Common myeloid progenitor, CD34-positive (primary cell): ENCODE measurements at regions not wholly inside any gene's neighbourhood (a gene's known extent, or its start where the extent isn't known, plus 50 kb on each side); places are given as distances from the start of the nearest gene placed in this dataset.

Source experiments
- CTCF ChIA-PET: fragments of 350-600 bp; sonication (Branson Sonifier 250); formaldehyde crosslinking; loops from one replicate; lab custom pipeline; 2021; ENCODE audit warnings: antibody characterized with exemption; lab: Charles Lee
- POLR2A ChIA-PET: fragments of 350-600 bp; sonication (Branson Sonifier 250); formaldehyde crosslinking; loops from one replicate; lab custom pipeline; 2021; ENCODE audit warnings: antibody characterized with exemption; lab: Charles Lee
- DNase-seq, 3 donors: peaks; one replicate each; pipeline versions ENCODE4 v3.0.0 to v3.0.0-alpha.2; 2013
- H3K27ac ChIP-seq, 2 experiments: 1 replicate in 1 of 2; 2 replicates in 1 of 2; pipeline ENCODE4 v1.7.0; 2013; ENCODE audit warnings: inconsistent platforms in 2 of 2, low read length in 2 of 2, mild to moderate bottlenecking in 2 of 2, low read depth in 1 of 2, moderate library complexity in 1 of 2; ENCODE audit not compliant: severe bottlenecking in 2 of 2, insufficient read depth in 1 of 2, poor library complexity in 1 of 2
- H3K27me3 ChIP-seq, 5 experiments: replicated peaks in 2 of 5; 1 replicate in 3 of 5; 2 replicates in 2 of 5; pipeline versions ENCODE4 v1.6.1 to v1.7.0; 2013; ENCODE audit warnings: low read length in 4 of 5, mild to moderate bottlenecking in 2 of 5, moderate library complexity in 2 of 5, inconsistent platforms in 1 of 5; ENCODE audit not compliant: insufficient read depth in 5 of 5, control insufficient read depth in 4 of 5
- H3K36me3 ChIP-seq, 4 experiments: 1 replicate in 2 of 4; 2 replicates in 2 of 4; pipeline versions ENCODE4 v1.6.1 to v1.7.0; 2013; ENCODE audit warnings: low read length in 3 of 4, control low read depth in 1 of 4, mild to moderate bottlenecking in 1 of 4; ENCODE audit not compliant: control insufficient read depth in 4 of 4, insufficient read depth in 4 of 4
- H3K4me1 ChIP-seq, 4 experiments: 1 replicate in 3 of 4; 2 replicates in 1 of 4; pipeline versions ENCODE4 v1.6.1 to v1.7.1; 2013; ENCODE audit warnings: low read length in 3 of 4, mild to moderate bottlenecking in 3 of 4, control low read depth in 1 of 4, inconsistent platforms in 1 of 4, moderate library complexity in 1 of 4; ENCODE audit not compliant: control insufficient read depth in 4 of 4, insufficient read depth in 4 of 4; ENCODE audit errors: control extremely low read depth in 1 of 4
- H3K4me3 ChIP-seq, 7 experiments: 1 replicate in 4 of 7; 2 replicates in 3 of 7; pipeline versions ENCODE4 v1.5.1 to v1.7.0; 2013; ENCODE audit warnings: mild to moderate bottlenecking in 7 of 7, low read length in 6 of 7, moderate library complexity in 6 of 7, inconsistent platforms in 2 of 7, low read depth in 2 of 7, control low read depth in 1 of 7; ENCODE audit not compliant: insufficient read depth in 4 of 7, control insufficient read depth in 1 of 7; ENCODE audit errors: extremely low read depth in 1 of 7
- H3K9me3 ChIP-seq, 5 experiments: 1 replicate in 4 of 5; 2 replicates in 1 of 5; pipeline versions ENCODE4 v1.6.1 to v1.7.1; 2013; ENCODE audit warnings: low read length in 4 of 5, mild to moderate bottlenecking in 2 of 5, inconsistent platforms in 1 of 5, low read depth in 1 of 5, moderate library complexity in 1 of 5; ENCODE audit not compliant: control insufficient read depth in 4 of 5, insufficient read depth in 2 of 5; ENCODE audit errors: control extremely low read depth in 1 of 5
- WGBS: methylation state at CpG from one replicate; pipeline ENCODE4 v1.1.5; 2013; ENCODE audit not compliant: insufficient coverage; 5-methylcytosine and 5-hydroxymethylcytosine counted together

DNA sequence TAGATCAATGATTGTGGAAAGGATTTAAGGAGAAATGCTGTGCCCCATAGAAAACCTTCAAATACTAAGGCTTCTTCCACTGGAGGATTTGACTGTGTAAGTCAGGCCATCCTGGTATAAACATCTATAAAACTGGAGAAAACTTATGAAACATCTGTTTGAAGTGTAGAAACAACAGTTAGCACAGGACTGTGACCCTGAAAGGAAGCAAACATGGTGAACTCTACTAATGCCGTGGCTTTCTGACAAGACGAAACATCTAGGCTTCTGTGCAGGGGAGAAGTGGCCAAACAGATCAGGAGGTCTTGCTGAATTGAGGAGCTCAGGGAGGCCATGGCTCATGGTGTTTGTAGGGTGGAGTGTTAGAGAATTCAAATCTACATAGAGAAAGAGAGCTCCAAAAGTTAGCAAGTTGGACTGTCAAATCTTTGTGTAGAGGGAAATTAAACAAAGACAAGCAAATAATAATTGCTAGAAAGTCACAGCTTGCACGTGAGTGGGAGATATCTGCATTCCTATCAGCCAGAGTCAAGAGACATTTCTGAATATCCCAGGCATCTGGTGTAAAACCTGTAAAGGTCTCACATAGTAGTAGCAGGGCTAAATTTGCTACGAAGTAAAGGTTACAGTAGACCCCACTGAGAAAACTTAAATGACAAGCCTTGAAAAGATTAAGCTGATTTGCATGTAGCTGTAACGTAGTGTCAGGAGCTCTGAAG is 566.8 kb upstream of the B3GALT2 start:
- Histone ChIP-seq H3K27ac (no peak overlapping the region), H3K4me3 (no peak overlapping the region), H3K4me1 (no peaks in the 10 kb centered on the region), H3K9me3 (peaks cover 0 to 2% (median 0%) of the 10 kb centered on the region in 5 experiments), H3K27me3 (no peaks in the 10 kb centered on the region), H3K36me3 (no peaks in the 10 kb centered on the region)
- ChIA-PET POLR2A (no interaction called here), CTCF (interaction anchor here (1.9 kb wide), 1 partner anchor 24 kb away, joined by 5 read pairs; no protein-coding TSS in a partner anchor)
- no peak for DNase-seq
- 98% methylated on average over 5 of the region's 5 CpGs for WGBS

DNA sequence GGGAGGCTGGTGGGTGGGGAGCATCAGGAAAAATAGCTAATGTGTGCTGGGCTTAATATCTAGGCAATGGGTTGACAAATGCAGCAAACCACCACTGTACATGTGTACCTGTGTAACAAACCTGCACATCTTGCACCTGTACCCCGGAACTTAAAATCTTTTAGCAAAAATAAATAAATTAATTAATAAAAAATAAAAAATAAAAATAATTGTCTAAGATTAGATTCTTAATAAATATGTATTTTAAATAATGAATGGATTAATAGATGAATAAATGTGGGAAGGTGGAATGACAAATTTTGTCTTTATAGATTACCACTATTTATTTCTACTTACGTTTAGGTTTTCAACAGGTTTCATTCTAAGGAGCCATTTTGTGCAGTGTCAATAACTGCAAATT is 563.5 kb upstream of the B3GALT2 start:
- DNase-seq: no peak
- H3K36me3 ChIP-seq: no peaks in the 10 kb centered on the region
- no peak overlapping the region for H3K4me3 ChIP-seq
- H3K4me1 ChIP-seq: no peaks in the 10 kb centered on the region
- no peaks in the 10 kb centered on the region for H3K9me3 ChIP-seq
- CTCF ChIA-PET: no interaction called here
- POLR2A ChIA-PET: no interaction called here
- no peaks in the 10 kb centered on the region for H3K27me3 ChIP-seq
- no CpG with 5 or more reads among the region's 2 CpGs for WGBS
- H3K27ac ChIP-seq: no peak overlapping the region

DNA sequence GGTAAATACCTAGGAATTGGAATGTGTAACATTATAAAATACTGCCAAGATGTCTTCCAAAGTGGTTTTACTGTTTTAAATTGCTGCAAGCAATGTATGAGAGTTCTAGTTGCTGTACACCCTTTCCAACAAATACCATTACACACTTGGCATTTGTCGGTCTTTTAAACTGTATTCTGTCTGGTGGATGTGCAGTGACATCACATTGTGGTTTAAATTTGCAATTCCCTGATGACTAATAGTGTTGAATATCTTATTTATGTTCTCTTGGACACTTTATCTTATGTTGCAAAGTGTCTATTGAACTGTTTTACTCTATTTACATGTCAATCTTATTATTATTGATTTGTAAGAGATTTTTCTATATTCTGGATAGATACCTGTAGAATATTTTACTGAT is 561.2 kb upstream of the B3GALT2 start:
- H3K27ac ChIP-seq: no peak overlapping the region
- POLR2A ChIA-PET: no interaction called here
- no peak for DNase-seq
- no peaks in the 10 kb centered on the region for H3K36me3 ChIP-seq
- H3K27me3 ChIP-seq: no peaks in the 10 kb centered on the region
- H3K4me3 ChIP-seq: no peak overlapping the region
- H3K4me1 ChIP-seq: peaks cover 0 to 2% (median 0%) of the 10 kb centered on the region in 4 experiments
- H3K9me3 ChIP-seq: no peaks in the 10 kb centered on the region
- CTCF ChIA-PET: no interaction called here
- WGBS: no CpG with 5 or more reads among the region's 1 CpG

DNA sequence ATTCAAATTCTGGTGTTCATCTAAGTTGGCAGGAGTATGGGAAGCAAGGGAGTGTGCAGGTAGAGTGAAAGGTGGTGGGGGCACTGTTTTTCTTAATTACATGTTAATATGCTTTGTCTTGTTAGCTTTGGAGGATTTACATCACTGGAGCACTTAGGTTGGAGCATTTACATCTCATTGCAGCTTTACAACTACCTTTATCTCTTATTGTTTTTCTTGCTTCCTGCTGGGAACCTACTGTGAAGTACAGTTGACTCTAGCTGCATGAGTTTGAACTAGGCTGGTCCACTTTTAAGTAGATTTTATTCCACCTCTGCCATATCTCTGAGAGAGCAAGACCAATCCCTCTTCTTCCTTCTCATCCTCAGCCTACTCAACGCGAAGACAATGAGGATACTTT is 554.8 kb upstream of the B3GALT2 start:
- H3K9me3 ChIP-seq: no peaks in the 10 kb centered on the region
- H3K27me3 ChIP-seq: no peaks in the 10 kb centered on the region
- WGBS: no CpG with 5 or more reads among the region's 2 CpGs
- no peaks in the 10 kb centered on the region for H3K36me3 ChIP-seq
- ChIA-PET POLR2A (no interaction called here), CTCF (no interaction called here)
- DNase-seq: no peak
- H3K27ac ChIP-seq: no peak overlapping the region
- H3K4me1 ChIP-seq: peaks cover 0 to 2% (median 0%) of the 10 kb centered on the region in 4 experiments
- H3K4me3 ChIP-seq: no peak overlapping the region

DNA sequence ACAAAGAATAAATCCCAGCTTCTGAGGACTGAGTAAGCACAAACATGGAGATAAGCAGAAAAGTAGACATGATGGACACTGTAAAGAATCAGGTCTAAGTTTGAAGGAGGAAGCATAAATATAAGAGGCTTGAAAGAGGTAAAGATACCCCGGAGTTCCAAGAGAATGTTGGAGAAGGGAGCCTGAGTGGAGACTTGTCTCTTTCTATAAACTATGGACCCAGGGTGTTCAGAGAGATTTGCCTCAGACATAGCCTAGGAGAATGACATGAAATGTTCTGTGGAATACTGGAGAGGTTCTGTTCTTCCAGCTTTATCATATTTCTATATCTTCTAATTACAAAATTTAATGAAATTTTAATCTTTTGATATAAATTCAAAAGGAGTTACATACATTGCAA is 554.3 kb upstream of the B3GALT2 start:
- Histone ChIP-seq H3K36me3 (no peaks in the 10 kb centered on the region), H3K4me3 (no peak overlapping the region), H3K9me3 (no peaks in the 10 kb centered on the region), H3K4me1 (peaks cover 0 to 2% (median 0%) of the 10 kb centered on the region in 4 experiments), H3K27ac (no peak overlapping the region), H3K27me3 (no peaks in the 10 kb centered on the region)
- POLR2A ChIA-PET: no interaction called here
- CTCF ChIA-PET: no interaction called here
- 100% methylated on average over 1 of the region's 1 CpG for WGBS
- no peak for DNase-seq

DNA sequence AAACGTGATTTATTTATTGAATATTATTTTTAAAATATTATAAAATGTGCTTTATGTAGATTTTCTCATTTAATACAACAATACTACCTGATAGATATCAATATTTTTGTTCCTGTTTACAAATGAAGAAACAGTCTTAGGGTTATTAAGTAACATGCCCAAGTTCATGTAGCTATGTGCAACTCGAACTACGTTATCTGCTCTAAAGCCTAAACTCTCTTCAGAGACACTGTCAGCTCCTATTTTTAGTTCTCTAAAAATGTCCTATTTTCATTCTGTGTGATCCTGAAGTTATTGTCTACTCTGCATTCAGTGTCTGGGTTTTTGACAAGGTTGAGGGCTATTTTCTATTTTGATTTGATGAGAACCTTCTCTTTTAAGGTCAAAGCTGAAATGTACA is 550.1 kb upstream of the B3GALT2 start:
- no peak overlapping the region for H3K27ac ChIP-seq
- no peak for DNase-seq
- CTCF ChIA-PET: no interaction called here
- H3K27me3 ChIP-seq: no peaks in the 10 kb centered on the region
- no CpG with 5 or more reads among the region's 3 CpGs for WGBS
- H3K36me3 ChIP-seq: no peaks in the 10 kb centered on the region
- POLR2A ChIA-PET: no interaction called here
- no peaks in the 10 kb centered on the region for H3K4me1 ChIP-seq
- no peak overlapping the region for H3K4me3 ChIP-seq
- no peaks in the 10 kb centered on the region for H3K9me3 ChIP-seq

DNA sequence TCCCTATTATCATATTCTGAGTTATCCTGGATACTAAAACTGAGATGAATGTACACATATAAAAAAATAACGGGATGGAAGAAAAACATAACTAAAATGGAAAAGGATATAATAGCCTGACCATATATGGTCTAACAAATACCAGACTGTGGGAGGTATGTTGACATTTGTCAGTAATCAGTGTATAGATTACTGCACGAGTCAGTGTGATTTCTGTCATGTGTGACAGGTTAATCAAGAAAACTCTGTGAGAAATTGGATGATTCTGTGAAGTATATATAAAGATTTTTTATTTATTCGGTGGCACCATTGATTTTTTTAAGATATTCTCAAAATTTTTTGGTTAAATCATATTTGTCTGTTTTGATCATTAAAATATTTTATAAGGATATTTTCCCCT is 547.3 kb upstream of the B3GALT2 start:
- no CpG with 5 or more reads among the region's 3 CpGs for WGBS
- POLR2A ChIA-PET: no interaction called here
- Histone ChIP-seq H3K4me3 (no peak overlapping the region), H3K9me3 (no peaks in the 10 kb centered on the region), H3K27ac (no peak overlapping the region), H3K4me1 (no peaks in the 10 kb centered on the region), H3K27me3 (no peaks in the 10 kb centered on the region), H3K36me3 (no peaks in the 10 kb centered on the region)
- no peak for DNase-seq
- CTCF ChIA-PET: no interaction called here
